HG03469 (cell line): ENCODE measurements at regions not wholly inside any gene's neighbourhood (a gene's known extent, or its start where the extent isn't known, plus 50 kb on each side); places are given as distances from the start of the nearest gene placed in this dataset.

Experiments used
- ATAC-seq: cut with Tn5 transposase; IDR thresholded peaks from one replicate; pipeline ENCODE4 v1.9.1; 2021; ENCODE audit warnings: mild to moderate bottlenecking, moderate library complexity, moderate number of reproducible peaks; ENCODE audit not compliant: unreplicated experiment

DNA sequence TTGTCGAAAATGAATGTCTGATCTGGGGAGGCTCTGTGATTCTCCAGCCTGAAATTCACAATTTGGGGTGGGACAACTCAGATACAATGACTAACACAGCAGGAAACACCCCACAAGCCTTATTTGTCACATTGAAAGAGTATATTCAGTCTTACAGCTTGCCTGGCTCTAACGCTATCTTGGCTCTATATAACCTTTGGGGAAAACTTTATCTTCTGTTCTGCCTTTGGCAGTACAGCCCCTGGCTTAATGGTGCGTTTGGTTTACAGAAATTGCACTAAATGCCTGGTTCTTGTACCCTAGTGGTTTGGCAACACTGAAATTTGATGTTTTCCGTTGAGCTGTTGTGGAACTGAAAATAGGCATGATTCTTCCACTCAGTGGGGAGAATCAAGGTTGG, 178.1 kb upstream of the VEGFC start:
- ATAC-seq, result no peak

DNA sequence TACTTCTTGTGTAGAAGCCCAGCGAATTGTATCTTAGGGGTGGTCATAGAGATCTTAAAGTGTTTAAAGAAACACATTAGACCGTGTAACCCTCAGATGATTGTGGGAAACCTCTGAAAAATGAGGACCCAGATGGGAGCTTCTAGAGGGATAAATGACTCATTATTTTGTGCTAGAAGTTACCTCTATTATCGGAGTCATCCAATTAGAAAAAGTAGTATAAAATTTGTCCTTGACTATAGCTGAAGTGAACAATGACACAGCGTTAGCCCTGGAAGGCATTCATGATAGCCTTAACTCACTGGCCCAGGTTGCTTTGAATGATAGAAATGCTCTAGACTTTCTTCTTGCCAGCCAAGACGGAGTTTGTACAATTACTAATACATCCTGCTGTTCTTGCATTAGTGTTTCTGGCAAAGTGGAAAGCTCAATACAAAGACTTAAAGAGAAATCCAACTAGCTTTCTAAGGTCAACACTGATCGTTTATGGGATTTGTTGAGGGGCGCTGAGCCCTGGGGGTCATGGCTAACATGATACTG, 178.9 kb upstream of the VEGFC start:
- no peak for ATAC-seq

DNA sequence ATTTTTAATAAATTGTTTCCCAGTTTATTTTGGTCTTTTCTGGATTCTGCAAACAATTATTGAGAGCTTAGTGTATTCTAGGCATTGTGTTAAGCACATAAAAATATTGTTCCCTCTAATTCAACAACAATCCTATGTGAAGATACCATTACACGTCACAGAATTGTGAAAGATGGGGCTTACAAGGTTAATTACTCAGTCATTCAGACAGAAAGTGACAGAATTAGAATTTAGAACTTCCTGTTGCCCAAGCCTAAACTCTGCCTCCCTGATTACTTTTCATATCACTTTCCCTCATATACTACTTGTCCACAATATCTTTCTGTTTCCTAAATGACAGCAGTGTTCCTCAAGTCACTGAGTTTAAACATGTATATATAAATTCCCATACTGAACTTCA, 186.7 kb upstream of the VEGFC start:
- no peak for ATAC-seq

DNA sequence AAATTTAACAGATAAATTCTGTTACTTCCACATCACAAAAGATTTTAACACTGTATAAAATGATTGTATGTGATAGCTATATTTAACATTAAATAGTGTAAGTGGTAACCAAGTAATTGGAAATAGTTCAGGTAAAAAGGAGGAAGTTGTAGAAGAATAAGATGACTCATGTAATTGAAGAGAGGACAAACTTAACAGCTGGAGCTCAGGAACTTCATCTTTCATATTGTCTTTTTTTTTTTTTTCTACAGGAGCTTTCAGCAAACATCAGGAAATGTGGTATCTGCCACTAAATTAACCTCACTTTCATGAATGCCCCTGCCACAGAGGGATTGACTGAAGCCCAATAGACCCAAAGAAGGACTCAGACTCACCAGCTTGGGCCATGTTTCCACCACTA, 188.4 kb upstream of the VEGFC start:
- ATAC-seq, result no peak

DNA sequence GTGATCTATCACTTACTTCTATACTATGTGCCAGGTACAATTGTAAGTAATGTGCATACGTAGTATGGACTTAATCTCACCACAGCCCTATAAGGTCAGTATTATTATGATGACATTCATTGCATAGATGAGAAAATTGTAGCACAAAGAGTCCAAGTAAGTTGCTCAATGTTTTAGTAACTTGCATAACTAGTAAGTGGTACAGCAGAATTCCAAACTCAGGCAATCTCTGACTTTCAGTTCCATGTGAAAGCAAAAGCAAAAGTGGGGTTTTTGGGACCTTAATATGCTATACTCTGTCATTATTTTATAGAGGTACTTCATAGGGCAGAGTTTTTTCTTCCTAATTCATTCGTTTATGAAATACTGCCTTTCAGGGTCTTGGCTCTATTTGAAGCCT, 188.8 kb upstream of the VEGFC start:
- no peak for ATAC-seq

DNA sequence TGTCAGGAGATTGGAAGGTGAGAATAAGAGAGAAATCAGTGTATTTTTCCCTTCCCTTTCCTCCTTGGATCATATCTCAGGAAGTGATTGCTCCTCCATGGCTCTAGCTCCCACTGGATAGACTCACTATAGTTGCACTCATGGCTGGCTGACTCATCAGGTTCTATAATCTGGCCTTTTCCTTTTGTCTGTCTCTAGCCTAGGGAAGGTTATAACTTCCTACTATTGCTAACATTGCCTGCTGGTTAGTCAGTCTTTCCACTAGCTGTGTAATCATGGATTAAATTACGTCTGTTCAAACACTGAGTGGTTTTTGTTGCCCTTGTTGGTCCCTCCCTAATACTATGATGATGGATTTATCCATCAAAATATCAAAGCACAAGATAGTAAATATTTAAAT, 195.5 kb upstream of the VEGFC start:
- ATAC-seq, result no peak

DNA sequence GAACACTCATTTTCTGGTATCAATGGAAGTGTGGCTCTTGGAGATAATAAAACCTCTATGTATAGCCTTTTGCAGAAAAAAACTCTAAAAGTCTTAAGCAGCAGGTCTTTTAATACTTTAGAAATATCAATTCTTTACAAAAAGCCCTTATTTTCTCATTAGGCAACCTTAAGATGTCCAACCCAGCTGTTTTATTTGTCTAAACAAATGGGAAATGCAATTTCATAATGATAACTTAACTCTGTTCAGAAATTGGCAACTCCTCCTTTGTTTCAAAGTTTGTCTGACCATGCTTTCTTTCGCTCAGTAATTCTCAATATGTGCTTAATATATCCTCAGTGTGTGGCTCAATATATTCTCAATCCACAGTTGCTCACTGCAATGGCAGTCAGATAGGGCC, 196.5 kb upstream of the VEGFC start:
- ATAC-seq, result no peak

DNA sequence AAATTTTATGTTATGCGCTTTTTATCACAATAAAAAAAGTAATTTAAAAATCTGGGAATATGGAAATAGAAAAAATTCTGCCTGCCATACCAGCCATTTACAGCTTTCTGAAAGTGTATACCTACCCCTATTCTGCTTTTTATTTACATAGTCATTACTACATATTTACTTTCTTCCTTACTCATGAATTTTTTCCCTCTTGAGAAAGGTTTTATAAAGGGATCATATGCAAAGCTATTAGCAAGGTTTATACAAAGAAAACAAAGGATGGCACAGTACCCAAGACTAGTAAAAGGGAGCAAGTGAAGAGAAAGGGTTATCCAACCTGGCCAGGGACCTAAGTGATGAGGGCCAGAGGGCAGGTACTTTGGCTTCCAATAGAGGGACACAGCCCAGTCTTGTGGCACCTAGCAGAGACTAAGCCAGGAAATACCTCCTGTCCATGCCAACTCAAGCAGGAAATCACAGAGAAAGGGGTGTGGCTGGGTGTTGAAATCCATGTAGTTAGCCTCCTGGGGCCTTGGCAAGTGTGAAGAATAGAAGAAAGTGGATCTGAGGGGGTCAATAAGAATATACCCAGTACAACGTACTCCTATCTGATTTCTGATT, 207.3 kb upstream of the VEGFC start:
- no peak for ATAC-seq

DNA sequence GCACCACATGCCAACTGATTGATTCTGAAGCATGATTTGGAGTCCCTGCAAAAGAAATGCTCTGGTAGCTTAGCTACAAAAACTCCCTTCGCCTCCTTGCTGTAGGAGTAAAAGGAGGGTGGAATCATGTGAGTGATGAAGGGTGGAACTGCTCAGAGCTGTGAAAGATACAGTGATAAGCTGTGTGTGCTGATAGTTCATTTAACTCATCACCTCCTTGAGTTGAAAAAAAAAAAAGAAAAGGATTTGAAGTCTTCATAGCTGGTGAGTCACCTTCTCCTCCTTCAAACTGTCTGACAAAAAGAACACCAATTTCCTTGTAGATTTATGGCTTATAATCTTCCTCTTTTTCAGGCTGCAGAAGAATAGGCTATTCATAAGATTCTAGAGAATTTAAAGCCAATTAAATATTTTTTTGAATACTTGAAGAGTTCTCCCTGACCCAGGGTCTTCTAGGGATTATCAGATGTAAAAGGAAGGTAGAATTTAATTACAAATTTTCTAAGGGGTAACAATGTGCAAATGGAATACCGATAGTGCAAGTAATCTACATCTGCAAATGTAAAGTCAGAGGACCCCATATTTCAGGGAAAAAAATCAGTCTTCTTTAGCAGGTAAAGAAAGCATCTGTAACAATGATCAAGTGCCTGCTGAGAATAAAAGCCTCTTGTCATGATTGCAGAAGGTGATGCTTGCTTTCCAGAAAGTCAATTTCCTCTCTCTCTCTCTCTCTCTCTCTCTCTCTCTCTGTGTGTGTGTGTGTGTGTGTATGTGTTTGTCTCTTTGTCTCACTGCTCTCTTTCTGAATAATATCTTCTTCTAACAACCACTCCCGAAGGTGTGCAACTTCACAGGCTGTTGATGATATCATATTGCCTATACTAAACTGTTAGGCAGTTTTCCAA, 208.8 kb upstream of the VEGFC start:
- no peak for ATAC-seq

DNA sequence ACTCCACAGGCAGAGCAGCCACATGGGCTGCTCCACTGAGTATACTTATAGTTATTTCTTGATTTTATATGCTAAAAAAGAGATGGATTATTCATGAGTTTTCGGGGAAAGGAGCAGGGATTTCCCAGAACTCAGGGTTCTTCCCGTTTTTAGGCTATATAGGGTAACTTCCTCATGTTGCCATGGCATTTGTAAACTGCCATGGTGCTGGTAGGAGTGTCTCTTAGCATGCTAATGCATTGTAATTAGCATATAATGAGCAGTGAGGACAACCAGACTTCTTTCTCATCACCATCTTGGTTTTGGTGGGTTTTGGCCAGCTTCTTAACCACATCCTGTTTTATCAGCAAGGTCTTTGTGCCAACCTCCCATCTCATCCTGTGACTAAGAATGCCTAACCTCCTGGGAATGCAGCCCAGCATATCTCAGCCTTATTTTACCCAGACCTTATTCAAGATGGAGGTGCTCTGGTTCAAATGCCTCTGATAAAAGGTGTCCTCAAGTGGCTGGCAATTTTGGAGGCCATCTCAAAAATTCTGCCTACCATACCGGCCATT, 213.0 kb upstream of the VEGFC start:
- no peak for ATAC-seq

DNA sequence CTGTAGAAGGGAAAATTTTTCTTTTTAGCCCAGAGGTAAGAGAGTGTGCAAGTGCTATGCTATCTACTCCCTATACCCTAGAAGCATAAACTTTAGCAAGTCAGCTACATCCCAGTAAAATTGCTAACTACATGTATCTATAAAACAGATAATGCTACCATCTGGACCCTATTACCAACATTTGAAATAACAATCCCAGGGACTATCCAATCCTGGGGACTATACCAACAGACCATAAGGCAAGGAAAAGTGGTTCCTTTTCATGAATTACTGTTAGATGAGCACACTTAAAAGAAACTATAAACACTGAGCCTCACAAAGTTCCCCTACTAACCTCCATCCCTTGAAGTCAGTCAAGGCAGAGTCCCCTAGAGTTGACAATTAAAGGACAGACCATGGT, 213.6 kb upstream of the VEGFC start:
- ATAC-seq, result no peak

DNA sequence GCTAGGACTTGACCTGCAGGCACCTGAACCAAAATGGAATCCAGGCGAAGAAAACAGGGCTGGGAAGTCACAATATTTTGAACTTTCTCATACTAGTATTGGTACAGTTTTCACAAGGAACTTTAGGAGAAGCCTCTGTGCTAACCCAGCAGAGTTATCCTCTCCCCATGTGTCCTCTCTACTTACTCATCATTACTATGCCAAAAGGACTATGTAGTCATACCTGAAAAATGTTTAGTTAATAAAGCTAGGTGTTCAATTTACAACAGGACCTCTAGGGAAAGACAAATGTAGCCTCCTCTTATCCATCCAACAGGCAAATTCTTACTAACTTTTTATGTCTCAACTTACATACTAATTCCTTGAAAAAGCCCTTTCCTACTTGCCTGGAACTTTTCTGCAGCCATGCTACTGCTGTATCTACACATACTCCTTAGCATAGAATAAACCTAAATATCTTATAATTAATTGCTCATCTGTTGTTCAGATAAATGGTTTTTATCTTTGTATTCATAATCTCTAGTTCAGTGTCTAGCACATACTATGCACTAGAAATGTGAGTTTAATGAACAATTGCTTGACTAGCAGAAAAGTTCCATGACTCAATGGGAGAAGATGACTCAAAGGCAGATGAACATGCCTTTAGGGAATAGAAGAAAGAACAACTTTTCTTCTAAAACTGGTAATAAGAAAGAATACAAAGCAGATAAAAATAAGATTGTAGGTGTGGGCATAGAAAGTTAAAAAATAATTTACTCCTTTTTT, 215.5 kb upstream of the VEGFC start:
- ATAC-seq, result no peak

DNA sequence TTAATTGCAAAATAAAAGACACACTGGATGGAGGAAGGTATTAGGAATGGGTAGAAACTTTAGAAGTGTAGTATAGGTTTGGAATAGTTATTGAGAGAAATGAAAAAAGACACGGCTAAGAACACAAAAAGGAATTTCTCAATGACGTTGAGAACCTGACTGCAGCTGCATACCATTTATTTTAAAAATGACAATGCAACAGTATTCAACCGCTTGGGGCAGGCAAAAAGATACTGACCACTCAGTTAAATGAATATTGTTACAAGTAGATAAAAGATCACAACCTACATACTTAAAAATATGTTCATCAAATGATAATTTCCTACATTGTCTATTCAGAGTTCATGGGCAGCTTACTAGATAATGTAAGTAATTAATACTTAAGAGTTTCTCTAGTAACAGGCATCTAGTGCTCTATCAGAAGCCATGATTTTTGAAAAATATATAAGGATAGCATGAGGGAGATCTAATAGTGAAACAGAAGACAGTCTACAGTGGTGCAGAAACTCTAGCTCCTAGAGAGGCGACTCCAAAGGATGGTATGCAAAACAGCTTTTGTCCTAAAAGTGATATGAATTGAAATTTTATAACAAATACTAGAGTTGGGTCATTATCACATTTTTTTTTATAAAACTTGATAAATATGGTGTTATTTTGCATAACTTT, 216.2 kb upstream of the VEGFC start:
- ATAC-seq, result no peak

DNA sequence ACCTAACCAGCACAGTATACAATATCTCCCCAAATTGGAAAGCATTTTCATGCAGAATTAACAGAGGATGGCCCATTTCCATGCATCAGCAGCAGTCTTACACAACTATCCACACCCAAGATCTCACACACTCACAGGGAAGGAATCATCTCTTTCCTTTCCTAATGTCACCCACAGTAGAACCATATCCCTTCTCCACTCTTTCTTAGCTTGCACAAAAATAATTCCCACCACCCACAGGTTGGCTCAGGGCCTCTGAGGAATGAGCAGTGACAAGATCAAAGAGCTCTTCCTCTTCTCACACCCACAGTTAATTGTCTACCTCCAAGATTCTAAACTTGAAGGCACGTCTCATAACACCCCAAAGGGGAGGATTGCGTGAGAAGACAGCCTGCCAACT, 217.7 kb upstream of the VEGFC start:
- no peak for ATAC-seq

DNA sequence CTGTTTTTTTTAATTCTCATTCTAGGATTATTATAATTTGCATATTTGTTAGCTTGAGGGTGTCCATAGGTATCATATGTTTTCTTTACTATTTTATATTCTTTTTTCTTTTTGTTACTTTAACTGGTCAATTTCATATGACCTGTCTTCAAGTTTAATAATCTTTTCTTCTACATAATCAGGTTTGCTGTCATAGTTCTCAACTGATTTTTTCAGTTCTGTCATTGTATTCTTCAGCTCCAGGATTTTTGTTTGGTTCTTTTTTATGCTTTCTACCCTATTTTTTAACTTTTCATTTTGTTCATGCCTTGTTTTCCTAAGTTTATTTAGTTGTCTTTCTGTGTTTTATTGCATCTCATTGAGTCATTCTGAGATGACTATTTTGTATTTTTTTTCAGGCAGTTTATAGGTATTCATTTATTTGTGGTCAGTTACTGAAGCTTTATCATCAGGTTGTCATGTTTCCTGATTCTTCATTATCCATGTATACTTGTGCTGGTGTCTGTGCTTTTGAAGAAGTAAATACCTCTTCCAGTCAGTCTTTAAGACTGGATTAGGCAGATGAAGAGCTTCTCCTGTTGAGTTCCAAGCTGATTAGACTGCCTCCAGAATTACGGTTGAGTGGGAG, 220.3 kb upstream of the VEGFC start:
- ATAC-seq, result no peak

DNA sequence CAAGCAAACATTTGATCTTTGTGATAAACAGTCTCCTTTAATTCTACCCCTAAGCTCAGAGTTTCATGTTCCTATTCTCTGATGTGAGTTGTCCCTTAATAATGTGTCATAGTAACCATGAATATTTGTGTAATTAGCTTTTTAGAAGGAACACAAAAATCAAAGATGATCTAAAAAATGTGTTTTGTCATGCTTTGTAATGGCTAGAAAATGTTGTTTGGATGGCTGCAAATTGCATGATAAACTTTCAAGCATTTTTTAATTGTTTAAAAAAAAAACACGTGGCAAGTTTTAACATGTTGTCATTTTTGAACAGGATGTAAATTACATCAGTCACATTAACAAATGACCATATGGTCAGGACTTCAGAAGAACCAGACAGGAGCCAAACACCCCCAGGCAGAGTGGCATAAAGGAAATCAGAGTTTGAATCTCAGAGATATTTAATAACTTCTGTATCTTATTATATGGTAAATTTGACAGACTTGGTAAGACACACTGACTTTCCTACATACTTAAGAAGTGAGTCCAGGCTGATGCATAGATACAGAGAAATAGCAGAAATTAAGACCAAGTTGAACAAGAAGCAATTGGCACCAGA, 223.9 kb upstream of the VEGFC start:
- ATAC-seq, result no peak

DNA sequence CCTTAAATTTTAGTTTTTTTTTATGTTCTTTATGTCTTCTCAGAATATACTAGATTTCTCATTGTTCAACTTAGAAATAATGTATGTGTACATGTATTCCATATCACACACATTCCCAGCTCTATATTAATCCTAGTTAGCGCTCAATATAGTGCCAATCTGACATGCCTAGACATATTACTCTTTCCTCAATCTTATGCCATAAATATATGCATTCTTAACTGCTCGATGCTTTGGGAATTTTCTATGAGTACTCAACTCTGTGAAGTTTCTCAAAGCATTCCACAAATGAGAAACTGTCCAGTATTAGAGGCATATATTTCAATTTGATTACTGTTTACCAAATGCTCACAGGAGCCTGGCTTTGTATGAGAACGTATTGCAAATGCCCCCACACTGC, 231.2 kb upstream of the VEGFC start:
- ATAC-seq, result no peak

DNA sequence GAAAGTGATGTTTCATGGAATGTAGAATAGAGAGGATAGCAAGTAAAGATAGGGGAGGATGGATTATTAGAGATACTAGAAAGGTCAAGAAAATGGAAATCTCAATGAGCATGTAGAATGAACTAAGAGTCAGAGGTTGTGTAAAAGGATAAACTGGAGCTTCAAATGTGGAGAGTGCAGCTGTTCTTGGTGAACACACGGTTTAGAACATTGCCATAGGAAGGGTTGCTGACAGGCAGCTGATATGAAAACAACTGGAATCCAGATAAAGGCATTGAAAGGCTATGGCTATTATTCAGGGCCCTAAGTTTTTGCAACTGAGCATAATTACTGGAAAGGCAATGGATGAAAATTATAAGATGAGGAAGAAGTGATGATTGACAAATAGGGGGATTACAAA, 239.6 kb upstream of the VEGFC start:
- no peak for ATAC-seq

DNA sequence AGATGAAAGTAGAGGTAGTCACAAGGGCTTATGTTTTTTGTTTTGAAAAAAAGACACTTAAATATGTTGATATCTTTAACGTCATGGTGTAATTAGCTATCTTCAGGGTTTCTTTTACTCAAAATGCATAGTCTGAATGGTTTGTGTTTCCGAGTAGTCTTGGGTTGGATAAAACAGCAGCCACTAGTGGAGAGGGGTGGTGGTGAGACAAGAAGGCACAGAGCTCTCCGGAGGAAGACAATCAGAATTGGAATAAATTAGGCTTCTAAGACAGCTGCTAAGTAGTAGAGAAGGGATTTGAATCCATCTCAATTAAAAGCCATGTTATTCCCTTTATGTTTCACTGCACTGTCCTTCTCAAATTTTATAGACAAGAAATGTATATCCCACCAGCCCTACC, 240.4 kb upstream of the VEGFC start:
- no peak for ATAC-seq

DNA sequence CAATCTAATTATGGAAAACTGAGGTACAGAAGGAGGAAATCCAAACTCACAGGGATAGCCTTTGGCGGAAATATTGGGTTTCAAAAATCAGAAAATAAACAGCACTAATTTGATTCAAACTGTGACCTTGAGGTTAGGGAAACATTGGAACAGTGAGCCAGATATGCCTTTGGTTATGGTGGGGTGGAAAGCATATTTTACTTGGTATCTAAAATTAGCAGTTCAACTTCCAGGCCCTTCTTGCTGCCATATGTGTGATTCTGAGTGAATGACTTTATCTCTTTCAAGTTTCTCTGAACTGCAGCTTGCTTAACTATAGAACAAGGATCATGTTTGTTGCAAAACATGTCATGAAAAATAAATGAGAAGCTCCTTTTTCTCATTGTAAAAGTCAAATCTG, 240.9 kb upstream of the VEGFC start:
- no peak for ATAC-seq
